HEK293T (cell line): ENCODE measurements at regions not wholly inside any gene's neighbourhood (a gene's known extent, or its start where the extent isn't known, plus 50 kb on each side); places are given as distances from the start of the nearest gene placed in this dataset.

Source experiments
- CTCF ChIA-PET: fragments of 350-600 bp; formaldehyde crosslinking; extraction: SDS; loops from one replicate; lab custom pipeline; 2021; ENCODE audit warnings: antibody characterized with exemption, inconsistent platforms; lab: Yijun Ruan, JAX
- POLR2A ChIA-PET: fragments of 350-600 bp; formaldehyde crosslinking; extraction: SDS; loops from one replicate; lab custom pipeline; 2020; ENCODE audit warnings: antibody characterized with exemption, inconsistent platforms; lab: Yijun Ruan, JAX
- DNase-seq: peaks from one replicate; pipeline ENCODE4 v3.0.0; 2012; ENCODE audit warnings: mixed read lengths; ENCODE audit errors: extremely low spot score
- ARNT ChIP-seq: fragments of 450-650 bp; IDR thresholded peaks from 2 replicates; pipeline ENCODE4 v1.6.1; 2017; ENCODE audit warnings: mild to moderate bottlenecking
- BHLHE40 ChIP-seq: fragments of 450-650 bp; IDR thresholded peaks from 2 replicates; pipeline ENCODE4 v1.6.1; 2016; ENCODE audit warnings: mild to moderate bottlenecking, moderate library complexity, borderline replicate concordance
- CTBP1 ChIP-seq: fragments of 450-650 bp; IDR thresholded peaks from 2 replicates; pipeline ENCODE4 v1.6.1; 2016; ENCODE audit warnings: borderline replicate concordance
- ELF4 ChIP-seq: fragments of 450-650 bp; IDR thresholded peaks from 2 replicates; pipeline ENCODE4 v1.6.1; 2017; ENCODE audit warnings: antibody characterized with exemption
- FOXA1 ChIP-seq: fragments of 450-650 bp; IDR thresholded peaks from 2 replicates; pipeline ENCODE4 v1.6.1; 2016; ENCODE audit warnings: mild to moderate bottlenecking
- FOXK2 ChIP-seq: fragments of 450-650 bp; IDR thresholded peaks from 2 replicates; pipeline ENCODE4 v1.6.1; 2016; ENCODE audit warnings: mild to moderate bottlenecking
- FOXM1 ChIP-seq: fragments of 450-650 bp; IDR thresholded peaks from 2 replicates; pipeline ENCODE4 v1.6.1; 2017; ENCODE audit warnings: mild to moderate bottlenecking, borderline replicate concordance
- HDGF ChIP-seq: fragments of 450-650 bp; IDR thresholded peaks from 2 replicates; pipeline ENCODE4 v1.6.1; 2017; ENCODE audit warnings: antibody characterized with exemption, borderline replicate concordance
- L3MBTL2 ChIP-seq: fragments of 450-650 bp; conservative IDR thresholded peaks from 2 replicates; pipeline ENCODE4 v1.6.1; 2016; ENCODE audit warnings: mild to moderate bottlenecking
- LEF1 ChIP-seq: fragments of 450-650 bp; IDR thresholded peaks from 2 replicates; pipeline ENCODE4 v1.6.1; 2017; ENCODE audit warnings: mild to moderate bottlenecking, borderline replicate concordance
- NFRKB ChIP-seq: fragments of 450-650 bp; IDR thresholded peaks from 2 replicates; pipeline ENCODE4 v1.6.1; 2016; ENCODE audit warnings: mild to moderate bottlenecking, moderate library complexity
- SP1 ChIP-seq: fragments of 450-650 bp; IDR thresholded peaks from 2 replicates; pipeline ENCODE4 v1.6.1; 2017
- SUZ12 ChIP-seq: fragments of 450-650 bp; IDR thresholded peaks from 2 replicates; pipeline ENCODE4 v1.6.1; 2016; ENCODE audit warnings: mild to moderate bottlenecking
- TARDBP ChIP-seq: fragments of 450-650 bp; IDR thresholded peaks from 2 replicates; pipeline ENCODE4 v1.6.1; 2016
- ZNF384 ChIP-seq: fragments of 450-650 bp; IDR thresholded peaks from 2 replicates; pipeline ENCODE4 v1.6.1; 2016
- TF ChIP-seq, protein P1 (sequence below): fragments of 450-650 bp; IDR thresholded peaks from 2 replicates; pipeline ENCODE4 v1.6.1; 2016

DNA sequence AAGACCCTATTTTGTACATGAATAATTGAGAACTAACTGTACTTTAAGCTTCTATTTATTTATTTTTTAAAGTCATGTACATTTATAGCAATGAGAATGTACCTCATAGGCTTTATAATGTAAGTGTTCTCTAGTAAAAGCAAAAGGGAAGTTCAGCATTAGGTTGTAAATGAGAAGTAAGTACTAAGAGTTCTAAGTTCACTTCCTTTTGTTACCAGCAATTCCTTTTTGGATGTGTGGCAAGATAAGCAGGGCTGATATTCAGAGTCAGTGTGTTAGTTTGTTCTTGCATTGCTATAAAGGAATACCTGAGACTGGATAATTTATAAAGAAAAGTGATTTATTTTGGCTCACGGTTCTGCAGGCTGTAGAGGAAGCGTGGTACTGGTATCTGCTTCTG lies 54.0 kb upstream of the CCN2 start:
- ChIA-PET CTCF (no interaction called here), POLR2A (no interaction called here)
- no peak for DNase-seq
- TF ChIP-seq FOXK2, result no peak
- TF ChIP-seq ZNF384, result no peak
- TF ChIP-seq SP1, result no peak

DNA sequence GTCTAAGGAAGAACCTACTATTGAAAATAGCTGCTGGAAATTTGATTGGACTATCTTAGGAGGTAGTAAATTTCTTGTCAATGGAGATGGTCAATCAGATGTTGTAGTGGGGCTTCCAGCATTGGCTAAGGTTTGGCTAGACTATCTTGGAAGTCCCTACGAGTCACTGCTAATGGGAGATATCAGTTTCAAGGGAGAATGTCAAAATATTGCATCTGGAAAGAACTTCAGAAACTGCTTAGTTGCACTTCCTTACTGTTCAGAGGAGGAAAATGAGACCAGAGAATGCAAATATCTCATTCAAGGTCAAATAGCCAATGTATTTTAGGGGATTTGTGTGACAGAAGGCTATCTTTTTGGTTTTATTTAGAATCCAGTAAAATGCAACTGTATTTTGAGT lies 53.5 kb upstream of the CCN2 start:
- POLR2A ChIA-PET, result no interaction called here
- DNase-seq, result no peak
- TF ChIP-seq LEF1 (no peak), ARNT (no peak), ZNF384 (no peak), FOXK2 (no peak), TARDBP (no peak), L3MBTL2 (no peak), FOXA1 (no peak), SUZ12 (no peak)
- CTCF ChIA-PET, result no interaction called here

DNA sequence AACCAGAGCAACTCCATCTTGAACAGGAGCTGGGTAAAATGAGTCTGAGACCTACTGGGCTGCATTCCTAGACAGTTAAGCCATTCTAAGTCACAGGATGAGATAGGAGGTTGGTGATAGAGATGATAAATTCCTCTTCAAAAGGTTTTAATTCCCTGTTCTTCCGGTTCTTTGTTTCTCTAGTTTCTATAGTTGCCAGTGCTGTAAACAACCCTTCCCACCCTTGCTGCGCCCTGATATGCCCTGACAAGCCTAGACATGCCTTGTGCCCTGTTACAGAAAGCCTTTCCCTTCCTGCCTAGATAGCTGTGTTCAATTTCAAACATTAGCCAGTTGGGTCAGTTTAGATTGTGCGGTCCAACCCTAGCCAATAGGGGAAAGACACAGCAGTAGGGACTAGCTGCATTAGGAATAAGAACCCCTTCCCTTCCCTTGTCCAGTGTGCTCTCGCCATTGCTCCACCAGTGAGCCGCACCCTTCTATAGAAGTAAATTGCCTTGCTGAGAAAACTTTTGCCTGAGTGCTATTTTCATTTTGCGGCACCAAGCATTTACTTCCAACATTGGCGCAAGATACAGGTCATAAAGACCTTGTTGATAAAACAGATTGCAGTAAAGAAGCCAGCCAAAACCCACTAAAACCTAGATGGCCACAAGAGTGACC lies 52.5 kb upstream of the CCN2 start:
- no peak for TF ChIP-seq NFRKB
- TF ChIP-seq CTBP1, result no peak
- no peak for TF ChIP-seq ELF4
- no peak for TF ChIP-seq L3MBTL2
- TF ChIP-seq SUZ12, result no peak
- no peak for TF ChIP-seq ZNF384
- no peak for TF ChIP-seq HDGF
- TF ChIP-seq TARDBP, result no peak
- TF ChIP-seq FOXM1, result no peak
- no peak for TF ChIP-seq FOXA1
- TF ChIP-seq BHLHE40, result no peak
- TF ChIP-seq FOXK2, result no peak
- no peak for TF ChIP-seq SP1
- TF ChIP-seq LEF1, result no peak
- TF ChIP-seq ARNT, result no peak
- TF ChIP-seq, protein P1, sequence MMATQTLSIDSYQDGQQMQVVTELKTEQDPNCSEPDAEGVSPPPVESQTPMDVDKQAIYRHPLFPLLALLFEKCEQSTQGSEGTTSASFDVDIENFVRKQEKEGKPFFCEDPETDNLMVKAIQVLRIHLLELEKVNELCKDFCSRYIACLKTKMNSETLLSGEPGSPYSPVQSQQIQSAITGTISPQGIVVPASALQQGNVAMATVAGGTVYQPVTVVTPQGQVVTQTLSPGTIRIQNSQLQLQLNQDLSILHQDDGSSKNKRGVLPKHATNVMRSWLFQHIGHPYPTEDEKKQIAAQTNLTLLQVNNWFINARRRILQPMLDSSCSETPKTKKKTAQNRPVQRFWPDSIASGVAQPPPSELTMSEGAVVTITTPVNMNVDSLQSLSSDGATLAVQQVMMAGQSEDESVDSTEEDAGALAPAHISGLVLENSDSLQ, result no peak
- ChIA-PET CTCF (no interaction called here), POLR2A (no interaction called here)
- no peak for DNase-seq
